Keratinocyte (primary cell): ENCODE measurements at regions not wholly inside any gene's neighbourhood (a gene's known extent, or its start where the extent isn't known, plus 50 kb on each side); places are given as distances from the start of the nearest gene placed in this dataset.

Experiments used
- DNase-seq: peaks from one replicate; pipeline ENCODE4 v3.0.0-alpha.2; 2011; ENCODE audit warnings: low read depth, missing footprints, low spot score
- FAIRE-seq: peaks from 2 replicates; lab custom pipeline; 2011; peaks lifted over from hg19 to GRCh38; lab: Jason Lieb, UNC
- H2AFZ ChIP-seq: 2 replicates; pipeline ENCODE4 v1.6.0; 2012; ENCODE audit warnings: low read length, control low read depth, inconsistent platforms; ENCODE audit not compliant: control insufficient read depth
- H3K27ac ChIP-seq: 2 replicates; pipeline ENCODE4 v1.5.1; 2011; ENCODE audit warnings: low read length; ENCODE audit not compliant: control insufficient read depth, insufficient read depth
- H3K27me3 ChIP-seq: 3 replicates; pipeline ENCODE4 v1.6.0; 2011; ENCODE audit warnings: low read length; ENCODE audit not compliant: control insufficient read depth, insufficient read depth; ENCODE audit errors: extremely low read depth
- H3K36me3 ChIP-seq, 2 experiments: 2 replicates in 1 of 2; 3 replicates in 1 of 2; pipeline ENCODE4 v1.5.1; 2011; ENCODE audit warnings: low read length in 2 of 2, mild to moderate bottlenecking in 1 of 2; ENCODE audit not compliant: control insufficient read depth in 2 of 2, insufficient read depth in 2 of 2; ENCODE audit errors: extremely low read depth in 1 of 2
- H3K4me1 ChIP-seq: 3 replicates; pipeline ENCODE4 v1.5.1; 2011; ENCODE audit warnings: low read length; ENCODE audit not compliant: control insufficient read depth, insufficient read depth; ENCODE audit errors: extremely low read depth
- H3K4me2 ChIP-seq: 3 replicates; pipeline ENCODE4 v1.6.0; 2011; ENCODE audit warnings: low read depth, low read length; ENCODE audit not compliant: control insufficient read depth, insufficient read depth; ENCODE audit errors: extremely low read depth
- H3K4me3 ChIP-seq, 3 experiments: fragments of 200-600 bp in 1 of 3; sonication (generic) in 1 of 3; 2 replicates in 2 of 3; 3 replicates in 1 of 3; pipeline ENCODE4 v1.5.1; 2011 to 2016; ENCODE audit warnings: low read length in 3 of 3, mild to moderate bottlenecking in 3 of 3, control low read depth in 2 of 3, inconsistent platforms in 1 of 3, low read depth in 1 of 3, mixed read lengths in 1 of 3, mixed run types in 1 of 3, moderate library complexity in 1 of 3; ENCODE audit not compliant: control insufficient read depth in 2 of 3, insufficient read depth in 2 of 3; ENCODE audit errors: extremely low read depth in 1 of 3
- H3K79me2 ChIP-seq: 2 replicates; pipeline ENCODE4 v1.6.0; 2012; ENCODE audit warnings: low read length; ENCODE audit not compliant: control insufficient read depth, insufficient read depth
- H3K9ac ChIP-seq: 3 replicates; pipeline ENCODE4 v1.6.0; 2011; ENCODE audit warnings: low read length; ENCODE audit not compliant: control insufficient read depth, insufficient read depth; ENCODE audit errors: extremely low read depth
- H3K9me1 ChIP-seq: 3 replicates; pipeline ENCODE4 v1.6.0; 2011; ENCODE audit warnings: low read length; ENCODE audit not compliant: control insufficient read depth, insufficient read depth; ENCODE audit errors: extremely low read depth
- H3K9me3 ChIP-seq: 2 replicates; pipeline ENCODE4 v1.5.1; 2012; ENCODE audit warnings: low read depth, low read length; ENCODE audit not compliant: control insufficient read depth
- H4K20me1 ChIP-seq: 3 replicates; pipeline ENCODE4 v1.6.0; 2011; ENCODE audit warnings: low read length; ENCODE audit not compliant: control insufficient read depth, insufficient read depth; ENCODE audit errors: extremely low read depth
- EZH2 ChIP-seq: IDR thresholded peaks from one replicate; pipeline ENCODE4 v1.6.1; 2012; ENCODE audit warnings: inconsistent platforms, mild to moderate bottlenecking, low read length, moderate library complexity
- dilution Hi-C: fragments of 300-500 bp; cut with MboI; formaldehyde crosslinking; loops from one replicate; pipeline ENCODE4 v1.7.0; 2020; ENCODE audit warnings: low sequenced_read_pairs; ENCODE audit not compliant: extremely low pct_ligation_motif_present
- TF ChIP-seq, protein P1 (sequence below), 3 experiments: IDR thresholded peaks in 1 of 3; conservative IDR thresholded peaks in 1 of 3; optimal IDR thresholded peaks in 1 of 3; 2 replicates in 2 of 3; 3 replicates in 1 of 3; pipeline versions ENCODE3 to v1.5.1; 2011; ENCODE audit warnings: low read length in 3 of 3, mild to moderate bottlenecking in 3 of 3, moderate library complexity in 2 of 3, control low read depth in 1 of 3, inconsistent platforms in 1 of 3; ENCODE audit not compliant: insufficient read depth in 2 of 3; ENCODE audit errors: extremely low read depth in 1 of 3

DNA sequence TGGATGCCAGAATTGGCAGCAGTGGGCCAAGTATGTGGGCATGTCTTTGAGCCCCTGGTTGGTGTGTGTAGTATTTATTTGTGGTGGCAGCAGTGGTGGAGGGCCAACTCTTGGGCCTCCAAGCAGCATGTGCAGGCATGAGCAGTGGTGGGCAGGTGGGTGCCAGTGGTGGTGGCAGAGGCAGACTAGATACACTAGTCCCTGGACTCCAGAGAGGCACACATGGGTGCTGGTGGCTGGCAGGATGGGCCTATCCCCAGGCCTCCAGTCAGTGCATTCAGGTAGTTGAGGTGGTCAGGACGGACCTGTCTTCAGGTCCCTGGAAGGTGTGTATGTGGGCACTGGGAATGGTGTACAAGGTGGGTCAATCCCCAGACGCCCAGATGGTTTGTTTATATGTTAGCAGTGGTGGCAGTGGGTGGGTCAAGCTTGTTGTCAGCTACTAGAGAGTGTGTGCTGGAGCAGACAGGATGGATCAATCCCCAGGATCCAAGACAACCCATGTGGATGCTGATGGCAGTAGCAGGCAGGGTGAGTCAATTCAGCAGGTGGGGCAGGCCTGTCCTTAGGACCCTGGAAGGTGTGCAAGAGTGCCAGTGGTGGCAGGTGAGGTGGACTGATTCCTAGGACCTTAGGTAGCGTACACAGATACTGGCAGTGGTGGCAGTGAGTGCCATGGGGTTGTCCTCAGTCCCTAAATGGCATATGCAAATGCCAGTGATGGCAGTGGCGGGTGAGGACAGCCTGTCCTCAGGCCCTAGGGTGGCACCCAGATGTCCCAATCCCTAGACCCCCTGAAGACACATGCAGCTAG, 294.3 kb downstream of the RPS24 start:
- dilution Hi-C loops, result no loop called here
- no peaks in the 10 kb centered on the region for H3K9me1 ChIP-seq
- no peak for FAIRE-seq
- peaks cover 5% of the 10 kb centered on the region for H3K27me3 ChIP-seq
- H3K79me2 ChIP-seq, result no peaks in the 10 kb centered on the region
- TF ChIP-seq, protein P1, sequence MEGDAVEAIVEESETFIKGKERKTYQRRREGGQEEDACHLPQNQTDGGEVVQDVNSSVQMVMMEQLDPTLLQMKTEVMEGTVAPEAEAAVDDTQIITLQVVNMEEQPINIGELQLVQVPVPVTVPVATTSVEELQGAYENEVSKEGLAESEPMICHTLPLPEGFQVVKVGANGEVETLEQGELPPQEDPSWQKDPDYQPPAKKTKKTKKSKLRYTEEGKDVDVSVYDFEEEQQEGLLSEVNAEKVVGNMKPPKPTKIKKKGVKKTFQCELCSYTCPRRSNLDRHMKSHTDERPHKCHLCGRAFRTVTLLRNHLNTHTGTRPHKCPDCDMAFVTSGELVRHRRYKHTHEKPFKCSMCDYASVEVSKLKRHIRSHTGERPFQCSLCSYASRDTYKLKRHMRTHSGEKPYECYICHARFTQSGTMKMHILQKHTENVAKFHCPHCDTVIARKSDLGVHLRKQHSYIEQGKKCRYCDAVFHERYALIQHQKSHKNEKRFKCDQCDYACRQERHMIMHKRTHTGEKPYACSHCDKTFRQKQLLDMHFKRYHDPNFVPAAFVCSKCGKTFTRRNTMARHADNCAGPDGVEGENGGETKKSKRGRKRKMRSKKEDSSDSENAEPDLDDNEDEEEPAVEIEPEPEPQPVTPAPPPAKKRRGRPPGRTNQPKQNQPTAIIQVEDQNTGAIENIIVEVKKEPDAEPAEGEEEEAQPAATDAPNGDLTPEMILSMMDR (optimal IDR thresholded peaks at IDR 0.05 in 1 of 3, IDR thresholded peaks at IDR 0.05 in 1 of 3, conservative IDR thresholded peaks at IDR 0.05 in 1 of 3; ENCODE audit: extremely low read depth in 1 of 3, insufficient read depth in 2 of 3, low read length in 3 of 3), result no peak
- TF ChIP-seq EZH2, result no peak
- no peaks in the 10 kb centered on the region for H3K9me3 ChIP-seq
- H3K9ac ChIP-seq, result no peak overlapping the region
- H2AFZ ChIP-seq, result no peak overlapping the region
- H3K36me3 ChIP-seq, result no peaks in the 10 kb centered on the region
- H3K4me2 ChIP-seq, result no peak overlapping the region
- no peaks in the 10 kb centered on the region for H4K20me1 ChIP-seq
- H3K4me3 ChIP-seq, result no peak overlapping the region
- no peak overlapping the region for H3K27ac ChIP-seq
- H3K4me1 ChIP-seq, result no peaks in the 10 kb centered on the region
- no peak for DNase-seq

DNA sequence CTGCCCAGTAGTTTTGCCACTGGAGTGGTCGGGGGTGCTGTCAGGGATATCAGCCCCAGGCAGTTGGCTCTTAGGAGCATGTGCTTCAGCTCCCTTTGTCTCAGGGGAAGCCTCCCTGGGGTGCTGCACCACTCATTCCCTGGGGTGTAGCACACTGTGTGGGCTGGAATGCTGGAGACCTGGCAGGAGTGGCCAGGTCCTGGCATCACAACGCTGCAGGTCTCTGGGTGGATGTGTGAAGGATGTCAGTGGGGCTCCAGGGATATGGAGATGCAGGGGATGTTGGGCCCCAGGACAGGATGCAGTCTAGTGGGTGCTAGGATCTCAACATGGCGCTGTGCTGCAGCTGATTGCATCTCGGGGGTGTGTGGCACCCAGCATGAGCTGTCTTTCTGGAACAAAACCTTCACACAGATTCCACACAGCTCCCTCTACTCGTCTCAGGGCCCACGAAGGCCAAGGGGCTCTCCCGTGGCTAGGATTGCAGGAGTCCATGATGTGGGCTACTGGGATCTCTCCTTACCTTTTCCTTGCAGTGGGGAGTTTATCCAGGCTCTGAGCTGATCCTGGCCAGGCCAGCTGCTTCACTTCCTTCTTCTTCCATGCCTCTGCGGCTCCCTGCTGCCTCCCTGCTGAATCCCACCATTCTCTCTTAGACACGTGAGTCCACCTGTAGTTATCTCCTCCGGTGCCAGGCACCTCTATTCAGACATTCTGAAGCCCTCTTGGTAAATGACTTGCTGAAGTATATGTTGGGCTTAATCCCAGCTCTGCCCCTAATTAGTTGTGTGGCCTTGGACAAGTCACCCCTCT, 295.1 kb downstream of the RPS24 start:
- H4K20me1 ChIP-seq, result no peaks in the 10 kb centered on the region
- no peak overlapping the region for H2AFZ ChIP-seq
- no peak overlapping the region for H3K27ac ChIP-seq
- peaks cover 5% of the 10 kb centered on the region for H3K27me3 ChIP-seq
- no peaks in the 10 kb centered on the region for H3K4me1 ChIP-seq
- TF ChIP-seq EZH2, result no peak
- TF ChIP-seq, protein P1 (optimal IDR thresholded peaks at IDR 0.05 in 1 of 3, IDR thresholded peaks at IDR 0.05 in 1 of 3, conservative IDR thresholded peaks at IDR 0.05 in 1 of 3; ENCODE audit: extremely low read depth in 1 of 3, insufficient read depth in 2 of 3, low read length in 3 of 3), result no peak
- H3K79me2 ChIP-seq, result no peaks in the 10 kb centered on the region
- H3K9ac ChIP-seq, result no peak overlapping the region
- no peaks in the 10 kb centered on the region for H3K9me1 ChIP-seq
- no peak overlapping the region for H3K4me3 ChIP-seq
- no peaks in the 10 kb centered on the region for H3K9me3 ChIP-seq
- no peak for DNase-seq
- H3K4me2 ChIP-seq, result no peak overlapping the region
- FAIRE-seq, result no peak
- H3K36me3 ChIP-seq, result no peaks in the 10 kb centered on the region
- dilution Hi-C loops, result no loop called here
